GM12878 (cell line): ENCODE measurements at regions not wholly inside any gene's neighbourhood (a gene's known extent, or its start where the extent isn't known, plus 50 kb on each side); places are given as distances from the start of the nearest gene placed in this dataset.

Experiments
- CHD4 ChIP-seq: fragments of 200-600 bp; sonication (generic); IDR thresholded peaks from 2 replicates; pipeline ENCODE4 v1.6.1; 2016; ENCODE audit warnings: mild to moderate bottlenecking
- CREB1 ChIP-seq: IDR thresholded peaks from 2 replicates; pipeline ENCODE4 v1.6.1; 2012; ENCODE audit warnings: low read depth, mild to moderate bottlenecking, inconsistent platforms
- EZH2 ChIP-seq: IDR thresholded peaks from 2 replicates; pipeline ENCODE4 v1.6.1; 2012; ENCODE audit warnings: low read depth, mild to moderate bottlenecking, control low read depth, inconsistent platforms, low read length, borderline replicate concordance; ENCODE audit not compliant: control insufficient read depth
- GABPA ChIP-seq: IDR thresholded peaks from 2 replicates; pipeline ENCODE4 v1.6.1; 2014; ENCODE audit warnings: antibody characterized with exemption, low read depth, mild to moderate bottlenecking, inconsistent platforms
- HCFC1 ChIP-seq: fragments of 150-350 bp; IDR thresholded peaks from 2 replicates; pipeline ENCODE4 v1.6.1; 2014; ENCODE audit warnings: low read length
- HDAC6 ChIP-seq: fragments of 200-600 bp; sonication (generic); IDR thresholded peaks from one replicate; pipeline ENCODE4 v1.8.0; 2017; ENCODE audit warnings: antibody characterized with exemption; ENCODE audit not compliant: unreplicated experiment
- POLR2A ChIP-seq: IDR thresholded peaks from 2 replicates; pipeline ENCODE4 v1.6.1; 2011; ENCODE audit warnings: low read depth, mild to moderate bottlenecking, low read length
- RAD21 ChIP-seq: IDR thresholded peaks from 2 replicates; pipeline ENCODE4 v1.6.1; 2011; ENCODE audit warnings: mild to moderate bottlenecking, low read depth, low read length, moderate library complexity; ENCODE audit not compliant: insufficient read depth
- RFX5 ChIP-seq: IDR thresholded peaks from 2 replicates; pipeline ENCODE4 v1.6.1; 2011; ENCODE audit warnings: low read depth, low read length, improper control_type of control experiment
- SREBF2 ChIP-seq: IDR thresholded peaks from 2 replicates; pipeline ENCODE4 v1.6.1; 2012; ENCODE audit warnings: mild to moderate bottlenecking, low read length
- TF ChIP-seq, protein P1 (sequence below): fragments of 450-650 bp; IDR thresholded peaks from 2 replicates; pipeline ENCODE4 v1.6.1; 2017; ENCODE audit warnings: low read depth, mild to moderate bottlenecking, moderate library complexity
- TF ChIP-seq, protein P2 (sequence below), 3 experiments: IDR thresholded peaks in 2 of 3; conservative IDR thresholded peaks in 1 of 3; 2 replicates each; pipeline ENCODE4 v1.5.1; 2011; ENCODE audit warnings: low read depth in 3 of 3, low read length in 3 of 3, mild to moderate bottlenecking in 3 of 3, control low read depth in 2 of 3, moderate library complexity in 2 of 3, inconsistent platforms in 1 of 3, mixed read lengths in 1 of 3; ENCODE audit not compliant: control insufficient read depth in 2 of 3, insufficient read depth in 1 of 3; ENCODE audit errors: extremely low read depth in 1 of 3
- TF ChIP-seq, protein P3 (sequence below): IDR thresholded peaks from 2 replicates; pipeline ENCODE4 v1.6.1; 2011; ENCODE audit warnings: mild to moderate bottlenecking, low read depth, low read length, moderate library complexity; ENCODE audit not compliant: insufficient replicate concordance
- TF ChIP-seq, protein P4 (sequence below): fragments of 150-350 bp; IDR thresholded peaks from 2 replicates; pipeline ENCODE4 v1.6.1; 2016; ENCODE audit warnings: low read depth, low read length

DNA sequence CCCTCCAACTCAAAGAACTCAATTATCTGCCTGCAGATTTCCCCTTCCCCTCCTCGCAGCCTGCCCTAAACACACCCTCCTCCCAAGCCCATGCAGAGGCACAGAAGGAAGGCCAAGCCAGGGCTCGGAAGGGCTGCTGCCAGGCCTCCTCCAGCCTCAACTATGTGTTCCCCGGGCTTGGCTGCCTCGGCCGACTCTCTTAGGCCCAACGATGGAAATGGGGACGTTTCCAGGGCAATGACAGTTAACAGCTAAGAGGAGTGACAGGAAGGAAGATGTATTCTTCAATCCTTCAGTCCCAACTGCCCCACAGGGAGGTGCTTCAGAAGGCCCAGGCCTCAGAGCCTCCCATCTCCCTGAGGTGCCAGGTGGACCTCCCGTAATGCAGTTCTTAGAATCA, 104.0 kb upstream of the AKIP1 start:
- TF ChIP-seq RAD21 = no peak
- TF ChIP-seq, protein P1, sequence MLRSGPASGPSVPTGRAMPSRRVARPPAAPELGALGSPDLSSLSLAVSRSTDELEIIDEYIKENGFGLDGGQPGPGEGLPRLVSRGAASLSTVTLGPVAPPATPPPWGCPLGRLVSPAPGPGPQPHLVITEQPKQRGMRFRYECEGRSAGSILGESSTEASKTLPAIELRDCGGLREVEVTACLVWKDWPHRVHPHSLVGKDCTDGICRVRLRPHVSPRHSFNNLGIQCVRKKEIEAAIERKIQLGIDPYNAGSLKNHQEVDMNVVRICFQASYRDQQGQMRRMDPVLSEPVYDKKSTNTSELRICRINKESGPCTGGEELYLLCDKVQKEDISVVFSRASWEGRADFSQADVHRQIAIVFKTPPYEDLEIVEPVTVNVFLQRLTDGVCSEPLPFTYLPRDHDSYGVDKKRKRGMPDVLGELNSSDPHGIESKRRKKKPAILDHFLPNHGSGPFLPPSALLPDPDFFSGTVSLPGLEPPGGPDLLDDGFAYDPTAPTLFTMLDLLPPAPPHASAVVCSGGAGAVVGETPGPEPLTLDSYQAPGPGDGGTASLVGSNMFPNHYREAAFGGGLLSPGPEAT = no peak
- TF ChIP-seq HCFC1 = no peak
- TF ChIP-seq HDAC6 = no peak
- TF ChIP-seq POLR2A = no peak
- TF ChIP-seq EZH2 = no peak
- no peak for TF ChIP-seq SREBF2
- TF ChIP-seq, protein P2, sequence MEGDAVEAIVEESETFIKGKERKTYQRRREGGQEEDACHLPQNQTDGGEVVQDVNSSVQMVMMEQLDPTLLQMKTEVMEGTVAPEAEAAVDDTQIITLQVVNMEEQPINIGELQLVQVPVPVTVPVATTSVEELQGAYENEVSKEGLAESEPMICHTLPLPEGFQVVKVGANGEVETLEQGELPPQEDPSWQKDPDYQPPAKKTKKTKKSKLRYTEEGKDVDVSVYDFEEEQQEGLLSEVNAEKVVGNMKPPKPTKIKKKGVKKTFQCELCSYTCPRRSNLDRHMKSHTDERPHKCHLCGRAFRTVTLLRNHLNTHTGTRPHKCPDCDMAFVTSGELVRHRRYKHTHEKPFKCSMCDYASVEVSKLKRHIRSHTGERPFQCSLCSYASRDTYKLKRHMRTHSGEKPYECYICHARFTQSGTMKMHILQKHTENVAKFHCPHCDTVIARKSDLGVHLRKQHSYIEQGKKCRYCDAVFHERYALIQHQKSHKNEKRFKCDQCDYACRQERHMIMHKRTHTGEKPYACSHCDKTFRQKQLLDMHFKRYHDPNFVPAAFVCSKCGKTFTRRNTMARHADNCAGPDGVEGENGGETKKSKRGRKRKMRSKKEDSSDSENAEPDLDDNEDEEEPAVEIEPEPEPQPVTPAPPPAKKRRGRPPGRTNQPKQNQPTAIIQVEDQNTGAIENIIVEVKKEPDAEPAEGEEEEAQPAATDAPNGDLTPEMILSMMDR (IDR thresholded peaks at IDR 0.05 in 2 of 3, conservative IDR thresholded peaks at IDR 0.05 in 1 of 3; ENCODE audit: control insufficient read depth in 2 of 3, extremely low read depth in 1 of 3, insufficient read depth in 1 of 3, low read depth in 3 of 3, low read length in 3 of 3) = no peak
- no peak for TF ChIP-seq CREB1
- no peak for TF ChIP-seq GABPA
- TF ChIP-seq, protein P3, sequence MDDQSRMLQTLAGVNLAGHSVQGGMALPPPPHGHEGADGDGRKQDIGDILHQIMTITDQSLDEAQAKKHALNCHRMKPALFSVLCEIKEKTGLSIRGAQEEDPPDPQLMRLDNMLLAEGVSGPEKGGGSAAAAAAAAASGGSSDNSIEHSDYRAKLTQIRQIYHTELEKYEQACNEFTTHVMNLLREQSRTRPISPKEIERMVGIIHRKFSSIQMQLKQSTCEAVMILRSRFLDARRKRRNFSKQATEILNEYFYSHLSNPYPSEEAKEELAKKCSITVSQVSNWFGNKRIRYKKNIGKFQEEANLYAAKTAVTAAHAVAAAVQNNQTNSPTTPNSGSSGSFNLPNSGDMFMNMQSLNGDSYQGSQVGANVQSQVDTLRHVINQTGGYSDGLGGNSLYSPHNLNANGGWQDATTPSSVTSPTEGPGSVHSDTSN = no peak
- TF ChIP-seq, protein P4, sequence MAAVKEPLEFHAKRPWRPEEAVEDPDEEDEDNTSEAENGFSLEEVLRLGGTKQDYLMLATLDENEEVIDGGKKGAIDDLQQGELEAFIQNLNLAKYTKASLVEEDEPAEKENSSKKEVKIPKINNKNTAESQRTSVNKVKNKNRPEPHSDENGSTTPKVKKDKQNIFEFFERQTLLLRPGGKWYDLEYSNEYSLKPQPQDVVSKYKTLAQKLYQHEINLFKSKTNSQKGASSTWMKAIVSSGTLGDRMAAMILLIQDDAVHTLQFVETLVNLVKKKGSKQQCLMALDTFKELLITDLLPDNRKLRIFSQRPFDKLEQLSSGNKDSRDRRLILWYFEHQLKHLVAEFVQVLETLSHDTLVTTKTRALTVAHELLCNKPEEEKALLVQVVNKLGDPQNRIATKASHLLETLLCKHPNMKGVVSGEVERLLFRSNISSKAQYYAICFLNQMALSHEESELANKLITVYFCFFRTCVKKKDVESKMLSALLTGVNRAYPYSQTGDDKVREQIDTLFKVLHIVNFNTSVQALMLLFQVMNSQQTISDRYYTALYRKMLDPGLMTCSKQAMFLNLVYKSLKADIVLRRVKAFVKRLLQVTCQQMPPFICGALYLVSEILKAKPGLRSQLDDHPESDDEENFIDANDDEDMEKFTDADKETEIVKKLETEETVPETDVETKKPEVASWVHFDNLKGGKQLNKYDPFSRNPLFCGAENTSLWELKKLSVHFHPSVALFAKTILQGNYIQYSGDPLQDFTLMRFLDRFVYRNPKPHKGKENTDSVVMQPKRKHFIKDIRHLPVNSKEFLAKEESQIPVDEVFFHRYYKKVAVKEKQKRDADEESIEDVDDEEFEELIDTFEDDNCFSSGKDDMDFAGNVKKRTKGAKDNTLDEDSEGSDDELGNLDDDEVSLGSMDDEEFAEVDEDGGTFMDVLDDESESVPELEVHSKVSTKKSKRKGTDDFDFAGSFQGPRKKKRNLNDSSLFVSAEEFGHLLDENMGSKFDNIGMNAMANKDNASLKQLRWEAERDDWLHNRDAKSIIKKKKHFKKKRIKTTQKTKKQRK = no peak
- TF ChIP-seq CHD4 = no peak
- no peak for TF ChIP-seq RFX5
